ENCODE measurements at regions not wholly inside any gene's neighbourhood (a gene's known extent, or its start where the extent isn't known, plus 50 kb on each side); places are given as distances from the start of the nearest gene placed in this dataset.
"Not testable (repeated sequence)": the region's sequence is repeated elsewhere in the genome, so short reads cannot be mapped to it uniquely, and the experiment has no call there.

- DNase-seq (ENCODE audit: low spot score) = no peak
Measured at GRCh38 chr10:120111628-120112027, 219.1 kb downstream of the SEC23IP start.

- DNase-seq (ENCODE audit: low spot score) = no peak
Measured at GRCh38 chr10:120112809-120113208, 220.3 kb downstream of the SEC23IP start.

- DNase-seq (ENCODE audit: low spot score) = no peak
Measured at GRCh38 chr10:120115959-120116358, 223.4 kb downstream of the SEC23IP start.

GRCh38 chr10:120121768-120122167 is 229.2 kb downstream of the SEC23IP start:
- no peak for DNase-seq (ENCODE audit: low spot score)

- no peak for DNase-seq (ENCODE audit: low spot score)
Measured at GRCh38 chr10:120131183-120131582, 238.7 kb downstream of the SEC23IP start.

GRCh38 chr10:120132811-120133210 is 240.3 kb downstream of the SEC23IP start:
- DNase-seq (ENCODE audit: low spot score) = no peak

GRCh38 chr10:120138689-120139088 is 246.2 kb downstream of the SEC23IP start:
- no peak for DNase-seq (ENCODE audit: low spot score)

- DNase-seq (ENCODE audit: low spot score) = no peak
Measured at GRCh38 chr10:120145107-120145506, 252.6 kb downstream of the SEC23IP start.

- DNase-seq (ENCODE audit: low spot score) = no peak
Measured at GRCh38 chr10:120156614-120157274, 264.2 kb downstream of the SEC23IP start.

GRCh38 chr10:120161111-120161510 is 268.6 kb downstream of the SEC23IP start:
- no peak for DNase-seq (ENCODE audit: low spot score)

- DNase-seq (ENCODE audit: low spot score) = no peak
Measured at GRCh38 chr10:120162471-120162870, 269.9 kb downstream of the SEC23IP start.

- DNase-seq (ENCODE audit: low spot score) = no peak
Measured at GRCh38 chr10:120172356-120172755, 279.8 kb downstream of the SEC23IP start.

- no peak for DNase-seq (ENCODE audit: low spot score)
Measured at GRCh38 chr10:120174491-120174890, 282.0 kb downstream of the SEC23IP start.

- no peak for DNase-seq (ENCODE audit: low spot score)
Measured at GRCh38 chr10:120177330-120177729, 279.7 kb upstream of the PLPP4 start.

GRCh38 chr10:120180160-120180559 is 276.9 kb upstream of the PLPP4 start:
- no peak for DNase-seq (ENCODE audit: low spot score)

GRCh38 chr10:120181154-120181553 is 275.9 kb upstream of the PLPP4 start:
- DNase-seq (ENCODE audit: low spot score) = no peak

- DNase-seq (ENCODE audit: low spot score) = no peak
Measured at GRCh38 chr10:120182431-120182830, 274.6 kb upstream of the PLPP4 start.

GRCh38 chr10:120183546-120183945 is 273.5 kb upstream of the PLPP4 start:
- no peak for DNase-seq (ENCODE audit: low spot score)

- no peak for DNase-seq (ENCODE audit: low spot score)
Measured at GRCh38 chr10:120184547-120185337, 272.3 kb upstream of the PLPP4 start.

GRCh38 chr10:120186506-120186905 is 270.5 kb upstream of the PLPP4 start:
- no peak for DNase-seq (ENCODE audit: low spot score)

GRCh38 chr10:120187168-120187567 is 269.9 kb upstream of the PLPP4 start:
- not testable (repeated sequence) for DNase-seq (ENCODE audit: low spot score)

GRCh38 chr10:120188950-120189349 is 268.1 kb upstream of the PLPP4 start:
- no peak for DNase-seq (ENCODE audit: low spot score)

- DNase-seq (ENCODE audit: low spot score) = no peak
Measured at GRCh38 chr10:120195984-120196712, 260.9 kb upstream of the PLPP4 start.
